ENCODE measurements at regions not wholly inside any gene's neighbourhood (a gene's known extent, or its start where the extent isn't known, plus 50 kb on each side); places are given as distances from the start of the nearest gene placed in this dataset.

GRCh38 chr5:2257326-2258244 is 374.9 kb upstream of the IRX4 start:
- no peak for DNase-seq

GRCh38 chr5:2256691-2257280 is 374.1 kb upstream of the IRX4 start:
- DNase-seq: no peak

DNA sequence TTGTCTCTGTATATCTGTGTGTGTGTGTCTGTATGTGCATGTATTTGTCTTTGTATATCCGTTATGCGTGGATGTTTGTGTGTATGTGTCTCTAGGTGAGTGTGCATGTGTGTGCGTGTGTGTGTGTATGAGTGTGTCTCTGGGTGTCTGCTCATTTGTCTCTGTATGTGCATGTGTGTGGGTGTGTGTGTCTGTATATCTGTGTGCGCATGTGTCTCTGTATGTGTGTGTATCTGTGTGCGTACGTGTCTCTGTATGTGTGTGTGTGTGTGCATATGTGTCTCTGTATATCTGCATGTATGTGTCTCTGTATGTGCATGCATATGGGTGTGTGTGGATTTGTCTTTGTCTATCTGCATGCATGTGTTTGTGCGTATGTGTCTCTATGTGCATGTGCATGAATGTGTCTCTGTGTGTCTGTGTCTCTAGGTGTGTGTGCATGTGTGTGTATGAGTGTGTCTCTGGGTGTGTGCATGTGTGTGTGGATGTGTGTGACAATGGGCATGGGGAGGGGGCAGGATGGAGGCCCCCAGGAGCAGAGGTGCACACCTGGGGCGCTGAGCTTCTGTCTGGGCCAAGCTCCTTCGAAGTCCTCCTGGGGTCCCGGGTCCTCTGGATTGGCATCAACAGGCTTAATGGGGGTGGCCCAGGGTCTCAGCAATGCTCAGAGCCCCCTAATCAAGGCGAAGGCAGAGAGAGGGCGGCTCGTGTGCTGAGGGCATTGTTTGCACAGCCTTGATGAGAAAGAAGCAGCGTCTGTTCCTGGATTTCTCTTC is 373.4 kb upstream of the IRX4 start:
- DNase-seq: no peak

- no peak for DNase-seq
Observed at GRCh38 chr5:2254880-2255750, 372.4 kb upstream of the IRX4 start.

DNA sequence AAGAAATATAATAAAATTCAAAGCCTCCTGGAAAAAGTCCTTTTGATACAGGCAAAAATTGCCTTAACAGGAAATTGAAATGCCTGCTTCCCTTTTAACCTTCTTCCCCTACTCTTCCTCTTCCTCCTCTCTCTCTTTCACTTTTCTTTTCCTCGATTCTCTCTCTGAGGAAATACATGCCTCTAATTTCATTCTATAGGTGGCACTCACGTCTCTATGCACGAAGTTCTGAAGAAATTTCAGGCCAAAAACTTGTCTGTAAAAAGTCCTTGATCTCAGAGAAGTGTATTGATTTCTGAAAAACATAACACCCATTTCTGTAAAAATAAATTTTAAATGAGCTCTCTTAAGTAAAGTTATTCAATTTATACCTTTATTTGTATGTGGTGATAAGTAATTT is 371.7 kb upstream of the IRX4 start:
- no peak for DNase-seq

DNA sequence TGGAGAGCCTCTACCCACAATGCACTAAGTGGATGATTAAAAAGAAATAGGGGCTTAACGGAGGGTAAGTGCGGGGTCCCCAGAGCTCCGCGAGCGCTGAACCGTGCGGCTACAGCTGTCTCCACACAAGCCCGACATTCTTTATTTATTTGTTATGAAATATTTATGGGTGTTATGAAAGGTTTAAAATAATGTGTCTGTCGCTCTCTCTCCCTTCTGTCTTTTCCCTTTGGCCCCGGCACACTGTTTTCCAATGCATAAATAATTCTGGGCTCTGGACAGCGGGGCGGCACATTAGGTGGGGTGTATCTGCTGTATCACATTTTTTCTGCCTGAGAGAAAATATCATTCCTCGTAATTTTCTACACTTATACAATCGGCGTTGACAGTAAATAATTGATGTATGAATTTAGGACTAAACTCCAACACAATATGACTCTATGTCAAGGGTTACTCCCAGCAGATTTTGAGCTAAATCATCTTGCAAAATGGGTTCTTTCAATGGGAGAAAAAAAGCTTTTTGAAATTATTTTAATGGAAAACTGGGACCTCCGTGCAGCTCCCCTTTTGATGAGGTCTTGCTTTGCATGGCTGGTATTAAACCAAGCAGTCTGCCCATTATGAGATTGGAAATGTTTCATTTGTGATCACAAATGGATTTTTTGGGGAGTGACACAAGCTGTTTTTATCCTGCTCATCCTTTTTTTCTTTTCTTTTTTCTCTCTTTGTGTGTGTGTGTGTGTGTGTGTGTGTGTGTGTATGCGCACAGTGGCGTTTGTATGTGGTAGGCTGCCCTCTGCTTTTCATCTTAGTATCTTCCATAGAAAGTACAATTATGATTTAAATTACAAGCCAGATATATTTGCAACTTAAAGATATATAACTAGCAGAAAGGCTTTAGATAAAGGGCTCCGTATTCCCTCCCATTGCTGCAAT is 370.6 kb upstream of the IRX4 start:
- no peak for DNase-seq

DNA sequence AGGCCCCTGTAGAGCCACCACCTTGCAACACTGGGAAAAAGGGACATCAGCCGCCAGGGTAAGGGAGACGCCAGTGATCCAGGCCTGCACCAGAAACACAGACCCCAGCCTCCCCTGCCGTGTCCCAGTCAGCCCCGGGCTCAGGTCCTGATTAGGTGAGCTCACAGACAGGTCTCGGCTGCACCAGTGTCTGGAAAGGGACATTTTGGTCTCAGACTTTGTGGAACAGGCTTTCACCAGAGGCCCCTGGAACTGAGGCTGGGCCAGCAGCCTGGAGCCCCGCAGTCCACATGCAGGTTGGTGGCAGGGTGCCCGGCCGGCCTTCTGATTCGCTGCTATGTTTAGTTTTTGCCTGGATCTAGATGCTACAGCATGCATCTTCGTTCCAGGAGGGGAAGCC is 369.0 kb upstream of the IRX4 start:
- no peak for DNase-seq

- no peak for DNase-seq
Observed at GRCh38 chr5:2251298-2251697, 368.6 kb upstream of the IRX4 start.

DNA sequence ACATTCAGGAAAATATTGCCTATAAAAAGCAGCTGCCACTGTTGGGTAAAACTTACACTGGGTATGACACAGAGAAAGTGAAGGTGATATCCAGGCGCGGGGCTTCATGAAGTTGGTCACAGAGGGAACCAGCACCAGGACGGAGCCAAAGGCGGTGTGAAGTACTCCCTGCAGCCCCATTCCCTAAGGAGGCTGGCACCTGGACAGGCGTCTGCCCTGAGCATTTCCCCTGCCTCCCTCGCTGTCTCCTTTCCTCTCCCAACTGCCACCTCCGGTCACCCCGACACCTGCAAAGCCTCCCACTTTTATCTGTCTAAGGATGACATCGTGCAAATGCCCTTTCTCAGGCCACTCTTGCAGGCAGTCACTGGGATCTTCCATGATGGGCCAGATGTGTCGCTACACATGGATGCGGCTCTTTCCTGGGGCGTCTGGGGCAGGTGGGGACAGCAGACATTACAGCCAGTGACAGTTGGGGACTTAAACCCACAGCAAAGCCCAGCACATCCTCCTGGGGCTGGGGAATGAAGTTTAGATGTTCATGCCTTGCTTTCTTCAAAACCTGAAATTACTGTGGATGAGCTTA is 367.7 kb upstream of the IRX4 start:
- no peak for DNase-seq

DNA sequence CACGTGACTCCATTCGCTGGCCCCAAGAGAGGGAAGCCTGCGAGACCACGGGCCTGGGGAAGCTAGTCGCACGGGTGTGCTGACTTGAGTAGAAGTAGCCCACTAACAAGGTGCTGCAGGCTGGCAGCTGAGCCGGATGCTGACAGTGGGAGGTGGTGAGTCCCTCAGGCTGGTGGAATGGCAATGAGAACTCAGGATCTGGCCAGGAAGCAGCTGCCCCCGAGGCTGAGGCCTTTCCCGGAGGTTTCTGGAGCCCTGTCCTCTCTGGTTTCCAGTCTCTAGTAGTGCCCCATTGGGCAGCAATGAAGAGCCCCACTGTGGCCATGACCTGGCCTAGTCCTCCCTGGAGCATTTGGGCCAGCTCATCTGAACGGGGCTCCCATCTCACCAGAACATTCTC is 366.7 kb upstream of the IRX4 start:
- no peak for DNase-seq

DNA sequence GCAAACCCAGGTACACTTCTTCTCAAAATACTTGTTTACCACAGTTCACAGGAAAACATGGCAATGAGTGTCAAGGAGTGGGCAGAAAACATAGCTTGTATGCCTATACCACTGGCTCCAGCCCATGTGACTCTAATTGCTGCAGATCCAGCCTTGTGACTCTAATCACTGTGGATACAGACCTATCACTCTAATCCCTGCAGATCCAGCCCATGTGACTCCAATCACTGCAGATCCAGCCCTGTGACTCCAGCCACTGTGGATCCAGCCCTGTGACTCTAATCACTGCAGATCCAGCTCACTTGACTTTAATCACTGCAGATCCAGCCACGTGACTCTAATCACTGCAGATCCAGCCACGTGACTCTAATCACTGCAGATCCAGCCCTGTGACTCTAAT is 366.3 kb upstream of the IRX4 start:
- no peak for DNase-seq

GRCh38 chr5:2242539-2242938 is 359.8 kb upstream of the IRX4 start:
- DNase-seq: no peak

DNA sequence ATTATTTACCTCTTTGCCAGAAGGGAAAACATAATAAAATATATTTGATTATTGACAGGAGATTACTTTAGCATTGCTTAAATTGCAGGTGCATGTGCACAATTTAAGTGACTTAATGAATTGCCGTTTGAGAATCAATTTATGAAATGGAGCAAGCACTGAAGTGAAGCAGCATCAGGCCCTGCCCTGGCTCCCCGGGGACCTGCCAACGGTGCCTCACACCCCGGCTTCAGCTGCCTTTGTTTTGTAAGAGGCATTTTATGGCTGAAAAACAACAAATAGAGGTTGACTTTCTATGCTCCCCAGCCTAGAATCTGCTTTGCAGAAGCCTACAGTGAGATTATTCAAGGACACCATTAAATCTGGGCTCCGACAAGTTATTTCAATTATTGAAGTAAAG is 359.1 kb upstream of the IRX4 start:
- no peak for DNase-seq

DNA sequence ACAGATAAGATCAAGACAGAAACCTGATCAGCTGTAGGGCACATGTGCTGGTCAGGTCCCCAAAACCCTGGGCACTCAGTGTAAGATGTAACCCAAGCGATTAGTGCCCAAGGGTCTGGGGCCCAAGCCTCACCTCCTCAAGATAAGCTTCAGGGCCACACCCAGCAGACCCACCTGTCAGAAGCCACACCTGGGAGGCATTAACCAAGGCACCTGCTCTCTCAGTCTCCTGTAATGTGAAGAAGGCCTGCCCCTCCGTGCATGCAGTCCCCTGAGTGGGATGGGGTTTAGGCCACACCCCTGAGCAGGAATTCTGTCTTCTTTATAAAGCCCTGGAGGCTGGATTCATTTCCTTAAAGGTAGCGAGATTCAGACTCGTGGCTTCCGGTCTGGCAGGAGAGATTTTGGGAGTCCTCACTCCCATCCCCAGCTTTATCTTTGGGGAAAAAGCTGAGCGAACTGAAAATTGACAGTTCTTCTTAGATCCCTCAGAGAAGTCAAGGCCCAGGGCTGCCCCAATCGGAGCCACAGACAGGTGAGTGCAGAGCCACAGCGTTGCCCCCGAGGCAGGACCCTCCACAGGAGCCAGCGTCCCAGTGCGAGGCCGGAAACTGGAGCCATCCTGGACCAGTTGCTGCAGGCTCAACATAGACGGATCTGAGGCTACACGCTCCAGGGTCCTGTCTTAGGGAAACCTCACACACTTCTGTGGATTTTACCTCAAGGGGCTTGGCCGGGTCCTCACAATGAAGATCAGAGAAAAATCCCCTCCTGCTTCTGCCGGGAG is 357.6 kb upstream of the IRX4 start:
- no peak for DNase-seq

GRCh38 chr5:2239201-2239910 is 356.6 kb upstream of the IRX4 start:
- DNase-seq: no peak

DNA sequence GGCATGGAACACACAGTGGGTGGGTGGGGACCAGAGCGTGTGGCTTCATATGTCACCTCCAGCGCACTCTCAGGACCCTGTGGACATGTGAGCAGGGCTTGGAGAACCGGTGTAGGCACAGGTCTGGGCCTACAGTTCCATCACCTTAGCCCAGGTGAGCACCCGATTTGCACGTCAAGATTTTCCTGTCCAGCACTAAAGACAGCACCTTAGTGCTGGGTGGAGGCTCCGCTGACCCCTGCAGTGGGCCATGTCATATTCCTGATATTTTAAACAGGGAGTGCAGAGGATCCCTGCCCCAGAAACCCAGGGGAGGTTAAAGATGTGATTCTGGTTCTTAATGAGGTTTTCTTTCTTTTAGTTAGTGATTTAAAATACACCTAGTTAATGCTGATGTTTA is 356.0 kb upstream of the IRX4 start:
- DNase-seq: no peak

- DNase-seq: no peak
Observed at GRCh38 chr5:2227433-2227832, 344.7 kb upstream of the IRX4 start.

DNA sequence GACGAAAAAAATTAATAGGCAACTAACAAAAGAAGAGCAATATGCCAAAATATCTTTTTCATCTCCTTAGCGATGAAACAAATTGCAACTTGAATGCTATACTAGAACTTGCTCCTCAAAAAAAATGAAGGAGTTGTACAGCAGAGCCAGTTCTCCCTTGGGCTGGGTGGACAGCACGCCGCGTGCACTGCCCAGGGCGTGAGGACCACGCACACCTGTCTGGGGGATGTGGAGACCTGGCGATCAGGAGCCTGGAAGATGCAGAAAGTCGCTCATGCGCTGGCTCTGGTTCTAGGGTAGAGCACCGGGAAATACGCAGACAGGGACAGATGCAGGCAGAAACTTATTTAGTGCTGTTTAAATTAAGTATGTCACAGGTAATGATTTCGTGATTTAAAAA is 342.0 kb upstream of the IRX4 start:
- no peak for DNase-seq

GRCh38 chr5:2223303-2223702 is 340.6 kb upstream of the IRX4 start:
- DNase-seq: no peak
